AG09319 (cell line): ENCODE measurements at regions not wholly inside any gene's neighbourhood (a gene's known extent, or its start where the extent isn't known, plus 50 kb on each side); places are given as distances from the start of the nearest gene placed in this dataset.
A peak's percentile ranks its signal among the peaks of the same experiment; 100 is the strongest.

Experiments
- DNase-seq: peaks from one replicate; pipeline ENCODE4 v3.0.0-alpha.2; 2010; ENCODE audit warnings: low read depth; ENCODE audit errors: extremely low read depth
- CTCF ChIP-seq: IDR thresholded peaks from 2 replicates; pipeline ENCODE4 v1.5.1; 2011; ENCODE audit warnings: low read depth, mild to moderate bottlenecking, inconsistent platforms, low read length, moderate library complexity

DNA sequence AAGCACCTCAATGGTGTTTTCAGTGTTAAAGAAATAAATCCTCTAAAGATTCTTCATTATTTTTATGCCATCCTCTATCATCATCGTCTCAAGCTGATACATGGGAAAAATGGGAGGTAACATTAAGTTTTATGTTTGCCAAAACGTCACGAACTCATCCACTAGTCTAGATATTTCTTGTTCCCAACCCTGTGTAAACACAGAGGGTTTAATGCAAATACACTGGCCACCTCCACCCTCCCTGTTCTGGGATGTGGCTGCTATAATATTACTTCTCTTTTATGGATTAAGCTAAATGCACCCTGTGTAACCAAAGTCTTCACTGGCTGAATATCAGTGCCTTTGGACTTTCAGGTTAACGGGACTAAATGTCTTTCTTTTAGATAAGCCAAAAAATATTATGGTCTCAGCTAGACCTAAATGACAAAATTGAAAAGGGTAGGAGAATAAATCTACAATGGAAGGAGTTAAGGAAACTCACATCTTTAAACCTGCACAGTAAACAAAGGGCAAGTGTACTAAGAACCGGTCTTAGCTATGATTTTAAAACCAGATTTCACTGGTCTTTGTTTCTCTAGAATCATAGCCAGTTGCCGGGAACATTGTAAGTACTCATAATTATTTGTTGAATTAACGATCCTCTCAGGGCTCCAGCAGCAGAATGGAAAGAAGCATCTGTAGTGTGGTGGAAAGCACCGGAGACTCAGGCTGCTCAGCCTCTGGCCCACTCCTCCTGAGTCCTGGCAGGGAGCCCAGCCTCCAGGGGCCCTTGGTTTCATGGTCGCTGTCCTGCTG is 103.5 kb upstream of the NOCT start:
- no peak for TF ChIP-seq CTCF
- DNase-seq: no peak

DNA sequence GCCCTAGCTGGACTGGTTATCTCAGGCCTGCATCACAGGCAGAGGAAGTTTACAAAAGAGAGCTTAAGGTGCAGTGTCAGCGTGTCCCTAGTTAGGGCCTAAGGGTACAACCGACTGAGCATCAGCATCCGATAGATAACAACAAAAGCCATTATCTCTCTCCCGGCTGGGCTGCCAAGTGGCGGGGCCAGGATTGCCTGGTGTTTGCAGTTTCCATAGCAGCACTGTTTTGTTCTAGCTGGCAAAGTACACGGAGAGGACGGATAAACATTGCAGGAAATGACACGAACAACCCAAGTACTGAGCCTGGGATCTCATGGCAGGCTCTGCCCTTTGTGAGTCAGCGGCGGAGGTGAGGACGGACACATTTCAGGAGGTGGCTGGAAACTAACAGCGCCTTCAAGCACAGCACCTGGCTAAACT is 104.7 kb upstream of the NOCT start:
- DNase-seq: peak; percentile 42
- TF ChIP-seq CTCF: no peak

DNA sequence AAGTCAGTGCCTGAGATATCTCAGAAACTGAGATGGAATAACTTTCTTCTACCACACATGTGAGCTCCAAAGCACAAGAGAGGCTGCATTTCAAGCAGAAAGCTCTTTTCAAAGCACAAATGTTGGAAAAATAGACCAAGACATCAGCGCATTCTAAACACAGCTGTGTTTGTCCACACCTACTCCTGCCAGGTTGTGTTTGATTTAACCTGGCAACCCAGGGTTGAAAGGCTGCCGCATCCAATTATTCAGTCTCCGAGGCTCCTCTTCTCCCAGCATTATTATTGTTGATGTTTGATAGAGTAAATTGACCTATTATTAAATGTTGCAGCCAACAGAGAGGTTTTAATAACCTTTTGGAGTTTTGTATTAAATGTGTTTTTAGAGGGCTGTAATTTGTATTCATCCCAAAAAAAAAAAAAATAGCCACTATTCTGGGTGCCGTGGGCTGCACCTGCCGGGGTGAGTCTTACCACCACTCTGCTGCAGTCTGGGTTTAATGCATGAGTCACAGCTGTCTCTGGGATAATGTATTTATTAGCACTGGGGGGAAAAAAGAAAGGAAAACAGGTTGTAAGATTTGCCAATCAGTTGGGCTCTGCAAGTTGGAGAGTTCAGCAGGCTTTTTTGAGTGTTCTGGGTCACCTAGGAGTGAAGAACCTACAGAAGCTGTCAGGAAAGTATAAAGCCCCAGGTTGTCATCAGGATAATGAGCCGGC is 105.2 kb upstream of the NOCT start:
- no peak for TF ChIP-seq CTCF

DNA sequence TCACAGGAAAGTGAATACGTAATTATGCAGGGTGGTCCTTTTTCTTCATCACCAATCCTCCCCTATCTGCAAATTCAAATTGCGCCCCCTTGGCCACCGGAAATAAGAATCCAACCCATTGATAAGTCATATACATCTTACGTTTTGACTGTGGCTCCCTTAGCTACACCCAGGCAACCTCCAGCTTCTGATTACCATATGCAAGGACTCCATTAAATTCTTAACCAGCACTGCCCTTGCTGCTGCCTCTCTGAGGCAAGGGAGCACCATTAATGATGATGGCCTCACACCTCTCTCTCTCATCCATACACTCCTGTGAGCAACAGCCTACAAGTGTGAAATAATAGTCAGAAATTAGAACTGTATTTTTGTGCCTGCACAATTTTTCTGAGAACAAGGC is 106.0 kb upstream of the NOCT start:
- TF ChIP-seq CTCF: no peak
- no peak for DNase-seq

More for the DNA sequence above, 105.2 kb upstream of the NOCT start:
- DNase-seq: no peak

- TF ChIP-seq CTCF: no peak
- no peak for DNase-seq
Observed at GRCh38 chr4:138908134-138908533, 107.4 kb upstream of the NOCT start.

GRCh38 chr4:138907174-138907573 is 108.4 kb upstream of the NOCT start:
- DNase-seq: no peak

More at GRCh38 chr4:138907174-138907573, 108.4 kb upstream of the NOCT start:
- no peak for TF ChIP-seq CTCF
